LNCaP clone FGC (cell line): ENCODE measurements at regions not wholly inside any gene's neighbourhood (a gene's known extent, or its start where the extent isn't known, plus 50 kb on each side); places are given as distances from the start of the nearest gene placed in this dataset.

Experiments used
- DNase-seq: peaks from one replicate; pipeline ENCODE4 v3.0.0-alpha.2; 2011; ENCODE audit warnings: low read depth
- H3K4me3 ChIP-seq: 2 replicates; pipeline ENCODE4 v1.5.1; 2011; ENCODE audit warnings: mild to moderate bottlenecking, low read depth, low read length, control low read depth
- CTCF ChIP-seq: IDR thresholded peaks from 2 replicates; pipeline ENCODE4 v1.5.1; 2012; ENCODE audit warnings: mild to moderate bottlenecking; ENCODE audit not compliant: control insufficient read depth, insufficient read depth; ENCODE audit errors: extremely low read depth

- no peak for DNase-seq
- no peak overlapping the region for H3K4me3 ChIP-seq
- TF ChIP-seq CTCF: no peak
Observed at GRCh38 chr7:131244259-131244852, 83.3 kb upstream of the MKLN1 start.

GRCh38 chr7:131249003-131249402, 78.7 kb upstream of the MKLN1 start:
- no peak overlapping the region for H3K4me3 ChIP-seq
- no peak for TF ChIP-seq CTCF
- DNase-seq: no peak

GRCh38 chr7:131249483-131249882, 78.2 kb upstream of the MKLN1 start:
- no peak for TF ChIP-seq CTCF
- no peak overlapping the region for H3K4me3 ChIP-seq
- no peak for DNase-seq

- no peak for DNase-seq
- TF ChIP-seq CTCF: no peak
- no peak overlapping the region for H3K4me3 ChIP-seq
Observed at GRCh38 chr7:131250331-131250730, 77.3 kb upstream of the MKLN1 start.

- H3K4me3 ChIP-seq: no peak overlapping the region
- TF ChIP-seq CTCF: no peak
- no peak for DNase-seq
Observed at GRCh38 chr7:131251371-131251770, 76.3 kb upstream of the MKLN1 start.

- no peak for TF ChIP-seq CTCF
- no peak for DNase-seq
Observed at GRCh38 chr7:131252976-131253375, 74.7 kb upstream of the MKLN1 start.

GRCh38 chr7:131254211-131254610, 73.5 kb upstream of the MKLN1 start:
- no peak for DNase-seq
- TF ChIP-seq CTCF: no peak
- H3K4me3 ChIP-seq: no peak overlapping the region

More at GRCh38 chr7:131252976-131253375, 74.7 kb upstream of the MKLN1 start:
- no peak overlapping the region for H3K4me3 ChIP-seq
